ENCODE measurements at regions not wholly inside any gene's neighbourhood (a gene's known extent, or its start where the extent isn't known, plus 50 kb on each side); places are given as distances from the start of the nearest gene placed in this dataset.

GRCh38 chr4:79578606-79579005 is 170.6 kb upstream of the GK2 start:
- TF ChIP-seq, protein P1, sequence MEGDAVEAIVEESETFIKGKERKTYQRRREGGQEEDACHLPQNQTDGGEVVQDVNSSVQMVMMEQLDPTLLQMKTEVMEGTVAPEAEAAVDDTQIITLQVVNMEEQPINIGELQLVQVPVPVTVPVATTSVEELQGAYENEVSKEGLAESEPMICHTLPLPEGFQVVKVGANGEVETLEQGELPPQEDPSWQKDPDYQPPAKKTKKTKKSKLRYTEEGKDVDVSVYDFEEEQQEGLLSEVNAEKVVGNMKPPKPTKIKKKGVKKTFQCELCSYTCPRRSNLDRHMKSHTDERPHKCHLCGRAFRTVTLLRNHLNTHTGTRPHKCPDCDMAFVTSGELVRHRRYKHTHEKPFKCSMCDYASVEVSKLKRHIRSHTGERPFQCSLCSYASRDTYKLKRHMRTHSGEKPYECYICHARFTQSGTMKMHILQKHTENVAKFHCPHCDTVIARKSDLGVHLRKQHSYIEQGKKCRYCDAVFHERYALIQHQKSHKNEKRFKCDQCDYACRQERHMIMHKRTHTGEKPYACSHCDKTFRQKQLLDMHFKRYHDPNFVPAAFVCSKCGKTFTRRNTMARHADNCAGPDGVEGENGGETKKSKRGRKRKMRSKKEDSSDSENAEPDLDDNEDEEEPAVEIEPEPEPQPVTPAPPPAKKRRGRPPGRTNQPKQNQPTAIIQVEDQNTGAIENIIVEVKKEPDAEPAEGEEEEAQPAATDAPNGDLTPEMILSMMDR (IDR thresholded peaks at IDR 0.05), result no peak
- TF ChIP-seq POLR2A (IDR thresholded peaks at IDR 0.05), result no peak

Measured in thyroid gland (tissue), 4 donors.